Liver (tissue), 3 donors: ENCODE measurements at regions not wholly inside any gene's neighbourhood (a gene's known extent, or its start where the extent isn't known, plus 50 kb on each side); places are given as distances from the start of the nearest gene placed in this dataset.

Source experiments
- FOXA1 ChIP-seq: IDR thresholded peaks from 2 replicates; pipeline ENCODE4 v1.6.1; 2016; ENCODE audit warnings: antibody characterized with exemption
- GABPA ChIP-seq, 2 donors: IDR thresholded peaks in 1 of 2; conservative IDR thresholded peaks in 1 of 2; 2 replicates each; pipeline ENCODE4 v1.6.1; 2016; ENCODE audit warnings: antibody characterized with exemption in 2 of 2, mild to moderate bottlenecking in 1 of 2, moderate library complexity in 1 of 2
- JUND ChIP-seq, 2 donors: IDR thresholded peaks; 2 replicates each; pipeline ENCODE4 v1.6.1; 2016; ENCODE audit warnings: antibody characterized with exemption in 2 of 2
- RXRA ChIP-seq, 2 donors: IDR thresholded peaks; 2 replicates each; pipeline ENCODE4 v1.6.1; 2017 to 2018; ENCODE audit warnings: antibody characterized with exemption in 2 of 2, mild to moderate bottlenecking in 1 of 2
- TAF1 ChIP-seq: conservative IDR thresholded peaks from 2 replicates; pipeline ENCODE4 v1.6.1; 2016; ENCODE audit warnings: antibody characterized with exemption, mild to moderate bottlenecking
- YY1 ChIP-seq: IDR thresholded peaks from 2 replicates; pipeline ENCODE4 v1.6.1; 2016; ENCODE audit warnings: antibody characterized with exemption, mild to moderate bottlenecking
- TF ChIP-seq, protein P1 (sequence below): fragments of 150-350 bp; IDR thresholded peaks from 2 replicates; pipeline ENCODE4 v1.5.1; 2017; ENCODE audit warnings: improper control_type of control experiment, low read depth, low read length; ENCODE audit not compliant: missing input control
- TF ChIP-seq, protein P2 (sequence below): IDR thresholded peaks from 2 replicates; pipeline ENCODE4 v1.6.1; 2016; ENCODE audit warnings: antibody characterized with exemption
- TF ChIP-seq, protein P3 (sequence below): IDR thresholded peaks from 2 replicates; pipeline ENCODE4 v1.6.1; 2016; ENCODE audit warnings: antibody characterized with exemption, mild to moderate bottlenecking
- TF ChIP-seq, protein P4 (sequence below): IDR thresholded peaks from 2 replicates; pipeline ENCODE4 v1.6.1; 2016; ENCODE audit warnings: antibody characterized with exemption
- donor health status: healthy.
- donor health status: healthy.

DNA sequence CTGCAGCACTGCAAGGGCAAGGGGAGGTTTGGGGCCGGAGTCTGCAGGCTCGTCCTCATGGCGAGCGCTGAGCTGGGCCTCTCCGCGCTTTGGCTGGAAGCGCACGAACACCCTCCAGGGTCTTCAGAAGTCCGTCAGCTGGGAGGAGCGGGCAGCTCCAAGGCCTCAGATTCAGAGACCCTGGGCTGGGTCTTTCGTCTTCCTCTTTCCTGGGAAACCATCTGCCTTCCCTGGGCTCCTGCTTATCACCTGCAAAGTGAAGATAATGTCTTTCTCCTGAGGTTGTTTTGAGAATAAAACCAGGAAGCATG, 525.6 kb downstream of the BRD1 start:
- TF ChIP-seq, protein P1, sequence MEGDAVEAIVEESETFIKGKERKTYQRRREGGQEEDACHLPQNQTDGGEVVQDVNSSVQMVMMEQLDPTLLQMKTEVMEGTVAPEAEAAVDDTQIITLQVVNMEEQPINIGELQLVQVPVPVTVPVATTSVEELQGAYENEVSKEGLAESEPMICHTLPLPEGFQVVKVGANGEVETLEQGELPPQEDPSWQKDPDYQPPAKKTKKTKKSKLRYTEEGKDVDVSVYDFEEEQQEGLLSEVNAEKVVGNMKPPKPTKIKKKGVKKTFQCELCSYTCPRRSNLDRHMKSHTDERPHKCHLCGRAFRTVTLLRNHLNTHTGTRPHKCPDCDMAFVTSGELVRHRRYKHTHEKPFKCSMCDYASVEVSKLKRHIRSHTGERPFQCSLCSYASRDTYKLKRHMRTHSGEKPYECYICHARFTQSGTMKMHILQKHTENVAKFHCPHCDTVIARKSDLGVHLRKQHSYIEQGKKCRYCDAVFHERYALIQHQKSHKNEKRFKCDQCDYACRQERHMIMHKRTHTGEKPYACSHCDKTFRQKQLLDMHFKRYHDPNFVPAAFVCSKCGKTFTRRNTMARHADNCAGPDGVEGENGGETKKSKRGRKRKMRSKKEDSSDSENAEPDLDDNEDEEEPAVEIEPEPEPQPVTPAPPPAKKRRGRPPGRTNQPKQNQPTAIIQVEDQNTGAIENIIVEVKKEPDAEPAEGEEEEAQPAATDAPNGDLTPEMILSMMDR: no peak
- no peak for TF ChIP-seq JUND (IDR thresholded peaks at IDR 0.05)
- TF ChIP-seq GABPA (IDR thresholded peaks at IDR 0.05 in 1 of 2, conservative IDR thresholded peaks at IDR 0.05 in 1 of 2): no peak
- TF ChIP-seq, protein P2, sequence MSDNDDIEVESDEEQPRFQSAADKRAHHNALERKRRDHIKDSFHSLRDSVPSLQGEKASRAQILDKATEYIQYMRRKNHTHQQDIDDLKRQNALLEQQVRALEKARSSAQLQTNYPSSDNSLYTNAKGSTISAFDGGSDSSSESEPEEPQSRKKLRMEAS: no peak
- TF ChIP-seq RXRA (IDR thresholded peaks at IDR 0.05): no peak
- TF ChIP-seq, protein P3, sequence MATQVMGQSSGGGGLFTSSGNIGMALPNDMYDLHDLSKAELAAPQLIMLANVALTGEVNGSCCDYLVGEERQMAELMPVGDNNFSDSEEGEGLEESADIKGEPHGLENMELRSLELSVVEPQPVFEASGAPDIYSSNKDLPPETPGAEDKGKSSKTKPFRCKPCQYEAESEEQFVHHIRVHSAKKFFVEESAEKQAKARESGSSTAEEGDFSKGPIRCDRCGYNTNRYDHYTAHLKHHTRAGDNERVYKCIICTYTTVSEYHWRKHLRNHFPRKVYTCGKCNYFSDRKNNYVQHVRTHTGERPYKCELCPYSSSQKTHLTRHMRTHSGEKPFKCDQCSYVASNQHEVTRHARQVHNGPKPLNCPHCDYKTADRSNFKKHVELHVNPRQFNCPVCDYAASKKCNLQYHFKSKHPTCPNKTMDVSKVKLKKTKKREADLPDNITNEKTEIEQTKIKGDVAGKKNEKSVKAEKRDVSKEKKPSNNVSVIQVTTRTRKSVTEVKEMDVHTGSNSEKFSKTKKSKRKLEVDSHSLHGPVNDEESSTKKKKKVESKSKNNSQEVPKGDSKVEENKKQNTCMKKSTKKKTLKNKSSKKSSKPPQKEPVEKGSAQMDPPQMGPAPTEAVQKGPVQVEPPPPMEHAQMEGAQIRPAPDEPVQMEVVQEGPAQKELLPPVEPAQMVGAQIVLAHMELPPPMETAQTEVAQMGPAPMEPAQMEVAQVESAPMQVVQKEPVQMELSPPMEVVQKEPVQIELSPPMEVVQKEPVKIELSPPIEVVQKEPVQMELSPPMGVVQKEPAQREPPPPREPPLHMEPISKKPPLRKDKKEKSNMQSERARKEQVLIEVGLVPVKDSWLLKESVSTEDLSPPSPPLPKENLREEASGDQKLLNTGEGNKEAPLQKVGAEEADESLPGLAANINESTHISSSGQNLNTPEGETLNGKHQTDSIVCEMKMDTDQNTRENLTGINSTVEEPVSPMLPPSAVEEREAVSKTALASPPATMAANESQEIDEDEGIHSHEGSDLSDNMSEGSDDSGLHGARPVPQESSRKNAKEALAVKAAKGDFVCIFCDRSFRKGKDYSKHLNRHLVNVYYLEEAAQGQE: no peak
- no peak for TF ChIP-seq TAF1
- TF ChIP-seq, protein P4, sequence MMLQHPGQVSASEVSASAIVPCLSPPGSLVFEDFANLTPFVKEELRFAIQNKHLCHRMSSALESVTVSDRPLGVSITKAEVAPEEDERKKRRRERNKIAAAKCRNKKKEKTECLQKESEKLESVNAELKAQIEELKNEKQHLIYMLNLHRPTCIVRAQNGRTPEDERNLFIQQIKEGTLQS: no peak
- no peak for TF ChIP-seq YY1
- TF ChIP-seq FOXA1: no peak
